HG02588 (cell line): ENCODE measurements at regions not wholly inside any gene's neighbourhood (a gene's known extent, or its start where the extent isn't known, plus 50 kb on each side); places are given as distances from the start of the nearest gene placed in this dataset.

Experiments used
- ATAC-seq: cut with Tn5 transposase; IDR thresholded peaks from one replicate; pipeline ENCODE4 v1.9.1; 2021; ENCODE audit warnings: mild to moderate bottlenecking, moderate library complexity; ENCODE audit not compliant: unreplicated experiment

DNA sequence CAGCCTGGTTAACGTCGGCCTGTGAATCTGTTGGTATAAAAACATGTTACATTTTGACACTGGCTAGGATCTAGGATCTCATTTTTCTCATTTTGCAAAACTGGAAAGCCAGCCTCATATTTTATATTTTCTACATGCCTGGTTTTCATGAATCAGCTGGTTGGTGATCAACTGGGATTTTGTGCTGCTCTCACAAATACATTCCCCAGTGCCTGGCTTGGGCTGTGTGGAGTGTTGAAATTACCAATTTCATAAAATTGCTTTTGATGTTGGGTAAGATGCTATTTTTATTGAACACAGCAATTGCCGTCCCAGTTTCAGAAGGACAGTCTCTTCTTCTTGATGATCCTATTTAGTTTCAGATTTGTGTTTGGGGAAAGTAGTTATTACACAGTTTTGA is 604.3 kb downstream of the TAFA4 start:
- ATAC-seq, result no peak

DNA sequence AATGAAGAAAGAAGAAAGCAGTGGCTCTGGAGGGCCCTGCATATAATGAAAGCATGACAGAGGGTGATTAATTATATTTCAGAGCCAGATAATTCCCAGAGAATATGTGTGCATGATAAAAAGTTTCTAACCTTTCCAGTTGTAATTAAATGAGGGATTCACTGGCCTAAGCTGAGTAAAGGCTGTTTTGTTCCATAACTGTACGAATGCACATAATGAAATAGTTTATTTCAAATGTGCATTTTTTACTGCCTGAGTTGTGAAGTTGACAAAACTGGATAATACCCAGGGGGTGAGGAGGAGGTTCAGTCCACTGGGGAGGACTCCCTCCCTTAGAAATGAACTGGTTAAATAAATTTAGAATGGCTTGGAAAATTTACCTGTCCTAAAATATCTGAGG is 616.4 kb downstream of the TAFA4 start:
- ATAC-seq, result no peak

GRCh38 chr3:68315546-68315945 is 616.8 kb downstream of the TAFA4 start:
- no peak for ATAC-seq

DNA sequence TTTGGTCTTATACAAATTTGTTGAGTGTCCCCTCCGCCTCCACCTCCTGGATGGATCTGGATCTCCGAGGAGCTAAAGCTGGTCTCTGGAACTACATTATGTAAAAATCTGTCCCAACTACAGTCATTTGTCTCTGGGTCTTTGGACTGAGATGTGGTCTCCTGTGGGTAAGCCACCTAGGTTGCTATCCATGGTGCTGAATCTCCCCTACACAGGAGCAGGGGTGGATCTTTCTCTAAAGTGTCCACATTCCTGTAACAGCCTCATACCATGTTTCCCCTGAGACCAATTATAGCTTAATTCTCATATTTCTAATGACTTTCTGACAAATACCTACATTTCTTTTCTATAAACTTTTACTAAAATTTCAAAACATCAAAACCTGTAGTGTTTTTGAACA is 625.8 kb downstream of the TAFA4 start:
- no peak for ATAC-seq

- no peak for ATAC-seq
Observed at GRCh38 chr3:68295457-68295856, 636.9 kb downstream of the TAFA4 start.

- ATAC-seq, result no peak
Observed at GRCh38 chr3:68290333-68290732, 635.9 kb upstream of the SUCLG2 start.

DNA sequence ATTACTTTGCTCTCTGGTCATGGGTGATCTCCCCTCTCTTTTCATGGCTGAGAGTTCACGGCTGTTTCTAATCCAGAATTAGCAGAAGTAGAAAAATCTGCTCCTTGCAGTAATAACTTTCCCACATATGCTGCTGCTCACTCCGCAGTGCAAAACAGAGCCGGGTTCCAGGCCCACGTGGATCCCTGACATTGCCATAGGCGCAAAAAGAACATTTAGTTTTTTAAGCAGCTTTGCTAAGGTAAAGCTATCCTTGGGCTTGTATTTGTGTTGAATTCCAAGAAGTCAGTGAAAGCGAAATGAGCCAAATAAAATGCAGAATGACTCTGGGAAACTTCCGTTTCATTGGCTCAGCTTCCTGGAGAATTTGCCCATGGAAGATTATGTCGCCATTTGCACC is 633.7 kb upstream of the SUCLG2 start:
- no peak for ATAC-seq

DNA sequence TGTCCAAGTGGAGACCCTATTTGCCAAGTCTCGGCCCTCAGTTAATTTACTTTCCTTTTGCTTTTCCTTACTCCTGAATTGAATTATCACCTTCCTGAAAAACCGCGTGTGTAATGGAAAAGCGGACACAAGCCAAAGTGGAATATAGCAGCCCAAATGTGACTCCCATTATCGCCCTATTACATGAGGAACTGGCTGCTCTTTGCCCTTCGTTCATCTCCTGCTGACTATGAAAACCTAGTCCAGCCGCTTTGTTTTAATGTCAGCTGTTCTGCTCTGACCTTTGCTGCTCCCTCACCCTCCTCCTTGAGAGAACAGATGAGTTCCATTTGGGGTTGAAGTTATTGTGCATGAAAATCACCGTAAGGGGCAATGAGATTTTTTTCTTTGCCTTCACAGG is 632.7 kb upstream of the SUCLG2 start:
- no peak for ATAC-seq

DNA sequence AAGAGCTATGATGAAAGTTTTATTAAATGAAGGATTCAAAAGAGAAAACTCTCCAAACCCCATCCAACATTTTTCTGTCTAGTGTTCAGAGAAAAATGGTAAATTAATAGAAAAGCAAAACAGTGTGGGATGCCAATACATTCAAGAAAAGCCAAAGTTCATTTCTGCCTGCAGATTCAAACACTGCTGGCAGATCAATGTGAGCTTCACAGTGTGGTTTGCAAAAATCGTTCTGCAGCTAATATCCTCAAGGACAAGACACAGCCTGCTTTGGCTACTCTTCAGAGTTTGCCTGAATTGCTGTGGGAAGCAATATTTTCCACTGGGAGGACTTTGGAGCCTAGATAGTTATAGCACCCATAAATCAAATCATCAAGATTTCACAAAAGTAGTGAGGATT is 619.9 kb upstream of the SUCLG2 start:
- no peak for ATAC-seq

- no peak for ATAC-seq
Observed at GRCh38 chr3:68271145-68271544, 616.7 kb upstream of the SUCLG2 start.

- no peak for ATAC-seq
Observed at GRCh38 chr3:68256635-68257223, 602.3 kb upstream of the SUCLG2 start.

- no peak for ATAC-seq
Observed at GRCh38 chr3:68249265-68249664, 594.9 kb upstream of the SUCLG2 start.

DNA sequence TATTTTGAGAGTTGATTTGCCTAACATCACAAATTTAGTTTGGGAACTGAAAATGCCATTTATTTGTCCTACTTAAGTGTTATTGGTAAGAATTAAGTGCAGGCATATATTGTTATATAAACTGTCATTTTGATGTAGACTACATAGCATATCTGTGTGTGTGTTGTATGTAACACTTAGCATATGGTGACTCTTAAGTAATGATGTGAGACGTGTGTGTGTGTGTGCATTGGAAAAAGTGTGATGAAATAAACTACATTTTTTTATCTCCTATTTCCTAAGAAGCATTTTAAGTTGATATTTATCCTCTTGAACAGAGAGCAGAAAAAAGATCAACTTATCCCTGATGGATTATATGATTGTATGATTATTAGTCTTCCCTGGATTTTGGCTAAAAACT is 588.2 kb upstream of the SUCLG2 start:
- ATAC-seq, result no peak

DNA sequence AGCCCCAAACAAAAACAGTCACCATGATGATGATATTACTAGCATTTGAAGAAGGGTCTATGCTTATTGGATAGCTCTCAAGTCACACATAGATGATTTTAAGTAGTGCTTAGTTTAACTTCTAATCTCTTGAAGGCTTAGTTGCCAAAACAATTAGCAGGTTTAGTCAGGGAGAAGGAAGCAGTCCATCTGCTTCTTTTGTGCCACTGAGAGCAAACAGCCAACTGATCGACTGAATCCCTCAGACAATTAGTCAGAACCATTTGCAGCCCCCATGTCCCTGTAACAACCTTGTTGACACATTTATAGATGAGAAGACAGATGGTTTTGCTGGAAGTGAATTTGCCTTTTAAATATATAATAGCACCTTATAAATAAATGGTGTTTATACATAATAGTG is 585.1 kb upstream of the SUCLG2 start:
- ATAC-seq, result no peak

DNA sequence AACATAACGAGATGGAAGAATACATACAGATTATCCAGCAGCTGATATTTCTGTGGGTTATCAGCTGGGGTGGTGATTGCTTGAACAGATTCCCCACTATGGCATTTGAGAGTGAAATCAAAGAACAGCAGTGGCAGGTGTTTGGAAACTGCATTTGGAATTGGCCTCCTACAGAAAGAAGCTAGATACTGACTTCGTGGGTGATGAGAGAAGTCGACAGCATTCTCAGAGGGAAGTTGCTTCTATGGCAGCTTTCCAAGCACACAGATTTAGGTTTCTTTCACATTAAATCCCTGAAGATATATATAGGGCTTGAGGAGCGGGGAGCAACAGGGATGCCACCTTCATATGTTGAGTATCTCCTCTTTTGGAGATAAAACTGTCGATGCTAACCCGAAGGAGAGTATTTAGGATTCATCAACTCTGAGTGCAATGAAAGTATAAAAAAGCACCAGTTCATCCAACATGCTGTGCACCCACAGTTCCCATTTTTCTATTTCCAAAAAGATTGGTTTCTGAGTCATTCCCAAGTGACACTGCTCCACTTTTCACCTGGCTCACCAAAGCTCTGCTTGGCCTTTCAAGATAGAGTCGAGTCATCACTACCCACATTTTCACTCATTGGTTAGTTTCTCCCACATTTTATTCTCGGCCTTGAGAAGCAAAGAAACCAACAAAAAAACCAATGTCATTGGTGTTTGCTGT is 579.8 kb upstream of the SUCLG2 start:
- no peak for ATAC-seq

GRCh38 chr3:68228856-68229255 is 574.4 kb upstream of the SUCLG2 start:
- no peak for ATAC-seq

- ATAC-seq, result no peak
Observed at GRCh38 chr3:68220832-68221231, 566.4 kb upstream of the SUCLG2 start.

DNA sequence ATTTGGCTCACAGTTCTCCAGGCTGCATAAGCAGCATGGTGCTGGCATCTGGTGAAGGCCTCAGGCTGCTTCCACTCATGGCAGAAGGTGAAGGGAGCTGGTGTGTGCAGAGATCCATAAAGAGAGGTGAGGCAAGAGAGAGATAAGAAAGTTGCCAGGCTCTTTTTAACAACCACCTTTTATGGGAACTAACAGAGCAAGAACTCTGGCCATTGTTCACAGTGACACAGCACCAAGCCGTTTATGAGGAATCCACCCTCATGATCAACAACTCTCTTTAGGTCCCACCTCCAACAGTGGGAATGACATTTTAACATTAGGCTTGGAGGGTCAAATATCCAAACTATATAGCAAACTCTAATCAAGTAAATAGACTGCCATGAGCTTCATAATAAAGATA is 557.2 kb upstream of the SUCLG2 start:
- ATAC-seq, result no peak

DNA sequence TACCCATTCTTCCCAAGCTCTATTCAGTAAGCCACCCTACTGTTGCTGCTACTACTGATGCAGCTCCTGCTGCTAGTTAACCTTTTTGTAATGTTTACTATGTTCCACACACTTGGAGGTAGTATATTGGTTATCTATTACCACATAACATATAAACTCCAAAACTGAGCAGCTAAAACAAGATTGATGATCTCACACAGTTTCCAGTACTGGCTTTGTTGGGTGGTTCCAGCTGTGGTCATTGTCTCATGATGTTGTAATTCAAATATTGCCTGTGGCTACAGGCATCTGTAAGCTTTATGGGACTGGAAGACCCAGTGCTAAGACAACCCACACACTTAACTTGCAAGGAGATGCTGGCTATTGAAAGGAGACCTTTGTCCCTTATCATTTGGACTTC is 556.2 kb upstream of the SUCLG2 start:
- no peak for ATAC-seq

GRCh38 chr3:68207327-68207726 is 552.9 kb upstream of the SUCLG2 start:
- ATAC-seq, result no peak

- ATAC-seq, result no peak
Observed at GRCh38 chr3:68206524-68207117, 552.2 kb upstream of the SUCLG2 start.

- no peak for ATAC-seq
Observed at GRCh38 chr3:68186733-68187132, 532.3 kb upstream of the SUCLG2 start.

- ATAC-seq, result no peak
Observed at GRCh38 chr3:68176600-68176999, 522.2 kb upstream of the SUCLG2 start.
